Small intestine (tissue), 7 donors: ENCODE measurements at regions not wholly inside any gene's neighbourhood (a gene's known extent, or its start where the extent isn't known, plus 50 kb on each side); places are given as distances from the start of the nearest gene placed in this dataset.

Experiments used
- DNase-seq, 2 donors: peaks; one replicate each; pipeline versions ENCODE4 v3.0.0 to v3.0.0-alpha.2; 2013
- FAIRE-seq: peaks from 2 replicates; lab custom pipeline; 2012; peaks lifted over from hg19 to GRCh38; lab: Jason Lieb, UNC
- H3K27ac ChIP-seq, 3 donors: one replicate each; pipeline ENCODE4 v1.5.1; 2013; ENCODE audit warnings: low read length in 2 of 3, mild to moderate bottlenecking in 2 of 3, control low read depth in 1 of 3, inconsistent platforms in 1 of 3, low read depth in 1 of 3, moderate library complexity in 1 of 3
- H3K27me3 ChIP-seq, 3 donors: one replicate each; pipeline ENCODE4 v1.6.1; 2013; ENCODE audit warnings: low read length in 3 of 3, inconsistent platforms in 1 of 3; ENCODE audit not compliant: control insufficient read depth in 3 of 3, insufficient read depth in 3 of 3
- H3K36me3 ChIP-seq, 3 donors: one replicate each; pipeline ENCODE4 v1.6.1; 2013; ENCODE audit warnings: low read length in 3 of 3, inconsistent platforms in 1 of 3, low read depth in 1 of 3, mild to moderate bottlenecking in 1 of 3, moderate library complexity in 1 of 3; ENCODE audit not compliant: control insufficient read depth in 3 of 3, insufficient read depth in 2 of 3
- H3K4me1 ChIP-seq, 3 donors: one replicate each; pipeline ENCODE4 v1.6.1; 2013; ENCODE audit warnings: low read length in 2 of 3, inconsistent platforms in 1 of 3, low read depth in 1 of 3, mild to moderate bottlenecking in 1 of 3, moderate library complexity in 1 of 3; ENCODE audit not compliant: control insufficient read depth in 3 of 3, insufficient read depth in 2 of 3
- H3K4me3 ChIP-seq, 3 donors: one replicate each; pipeline ENCODE4 v1.5.1; 2013; ENCODE audit warnings: low read length in 3 of 3, control low read depth in 1 of 3, inconsistent platforms in 1 of 3, low read depth in 1 of 3, mild to moderate bottlenecking in 1 of 3, moderate library complexity in 1 of 3
- H3K9me3 ChIP-seq, 2 donors: one replicate each; pipeline ENCODE4 v1.6.1; 2013; ENCODE audit warnings: low read depth in 1 of 2, low read length in 1 of 2; ENCODE audit not compliant: control insufficient read depth in 2 of 2, insufficient read depth in 1 of 2
- WGBS, 3 donors: extraction: QIAGEN DNeasy Blood & Tissue Kit; methylation state at CpG; one replicate each; pipeline ENCODE4 v1.1.7; 2013; 5-methylcytosine and 5-hydroxymethylcytosine counted together
- donor health status: healthy with polysubstance abuse.
- donor health status: control.
- donor health status: control.
- donor health status: Bipolar disorder and iron deficiency.
- donor health status: healthy.

DNA sequence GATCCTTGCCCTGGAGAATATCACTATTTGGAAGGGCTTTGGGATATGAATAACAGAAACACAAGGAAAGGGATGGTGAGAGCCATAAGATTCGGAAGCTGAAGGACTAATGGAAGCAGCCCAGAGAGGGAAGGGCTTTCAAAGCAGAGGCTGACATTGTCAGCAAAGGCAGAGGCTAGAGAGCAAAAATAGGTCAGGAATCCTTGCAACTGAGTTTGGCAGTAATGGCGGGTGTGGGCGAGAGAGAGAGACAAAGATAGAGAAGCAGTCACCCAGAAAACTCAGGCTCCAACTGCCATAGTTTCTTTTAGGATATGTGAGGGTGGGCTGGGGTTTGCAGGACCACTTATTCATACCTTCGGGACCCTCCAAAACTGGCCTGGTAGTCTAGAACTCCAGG is 248.6 kb downstream of the OPA1 start:
- Histone ChIP-seq H3K4me1 (peaks cover 4 to 62% (median 19%) of the 10 kb centered on the region in 3 donors), H3K4me3 (no peak overlapping the region), H3K36me3 (no peaks in the 10 kb centered on the region), H3K9me3 (peaks cover 0 to 7% of the 10 kb centered on the region in 2 donors), H3K27ac (peak overlapping the region in 2 of 3 donors; percentile 94 to 98), H3K27me3 (no peaks in the 10 kb centered on the region)
- FAIRE-seq (no peak), DNase-seq (no peak)
- 82 to 97% (median 83%) methylated on average over 4 of the region's 4 CpGs for WGBS, 3 donors

- WGBS, 3 donors = 52 to 70% (median 70%) methylated on average over 16 of the region's 16 CpGs
- peaks cover 0 to 7% of the 10 kb centered on the region in 2 donors for H3K9me3 ChIP-seq
- no peaks in the 10 kb centered on the region for H3K27me3 ChIP-seq
- H3K36me3 ChIP-seq = no peaks in the 10 kb centered on the region
- FAIRE-seq (no peak), DNase-seq (peak; percentile 42 to 56)
- H3K27ac ChIP-seq = peak overlapping the region; percentile 94 to 99 (median 98)
- H3K4me1 ChIP-seq = peaks cover 4 to 62% (median 21%) of the 10 kb centered on the region in 3 donors
- H3K4me3 ChIP-seq = peak overlapping the region in 1 of 3 donors; percentile 11
Observed at GRCh38 chr3:193842029-193842798, 249.2 kb downstream of the OPA1 start.

- H3K27ac ChIP-seq = peak overlapping the region; percentile 94 to 99 (median 98)
- peak overlapping the region in 1 of 3 donors; percentile 11 for H3K4me3 ChIP-seq
- no peaks in the 10 kb centered on the region for H3K27me3 ChIP-seq
- peaks cover 4 to 67% (median 21%) of the 10 kb centered on the region in 3 donors for H3K4me1 ChIP-seq
- H3K9me3 ChIP-seq = peaks cover 0 to 7% of the 10 kb centered on the region in 2 donors
- 81 to 84% (median 82%) methylated on average over 13 of the region's 13 CpGs for WGBS, 3 donors
- FAIRE-seq (no peak), DNase-seq (no peak)
- H3K36me3 ChIP-seq = no peaks in the 10 kb centered on the region
Observed at GRCh38 chr3:193842832-193843473, 249.9 kb downstream of the OPA1 start.

- peaks cover 0 to 8% of the 10 kb centered on the region in 2 donors for H3K9me3 ChIP-seq
- DNase-seq = peak; percentile 92 to 97
- H3K4me1 ChIP-seq = peaks cover 4 to 68% (median 21%) of the 10 kb centered on the region in 3 donors
- FAIRE-seq = peak; percentile 51
- 19 to 65% (median 34%) methylated on average over 5 of the region's 5 CpGs for WGBS, 3 donors
- H3K36me3 ChIP-seq = no peaks in the 10 kb centered on the region
- H3K27me3 ChIP-seq = no peaks in the 10 kb centered on the region
- H3K27ac ChIP-seq = peak overlapping the region; percentile 94 to 99 (median 98)
- H3K4me3 ChIP-seq = no peak overlapping the region
Observed at GRCh38 chr3:193843474-193844301, 250.7 kb downstream of the OPA1 start.

DNA sequence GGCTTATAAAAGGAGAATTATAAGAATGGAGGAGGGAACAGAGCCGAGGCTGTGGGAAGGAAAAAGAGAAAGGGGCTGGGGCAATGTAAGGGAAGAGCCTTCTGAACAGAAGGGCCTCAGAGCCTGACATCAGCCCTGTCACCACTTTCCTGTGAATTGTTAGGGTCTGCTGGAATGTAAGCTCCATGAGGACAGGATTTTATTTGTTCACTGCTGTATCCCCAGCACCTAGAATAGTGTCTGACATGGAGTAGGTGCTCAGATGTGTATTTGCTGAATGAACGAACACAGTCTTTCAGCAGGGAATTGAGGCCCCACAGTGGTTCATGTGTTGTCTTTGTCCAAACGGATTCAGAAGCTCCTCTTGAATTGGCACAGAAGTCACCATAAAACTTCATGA is 251.5 kb downstream of the OPA1 start:
- H3K4me3 ChIP-seq = no peak overlapping the region
- FAIRE-seq (no peak), DNase-seq (no peak)
- H3K9me3 ChIP-seq = peaks cover 0 to 11% of the 10 kb centered on the region in 2 donors
- peaks cover 4 to 68% (median 21%) of the 10 kb centered on the region in 3 donors for H3K4me1 ChIP-seq
- H3K27ac ChIP-seq = peak overlapping the region; percentile 73 to 98 (median 87)
- no peaks in the 10 kb centered on the region for H3K36me3 ChIP-seq
- H3K27me3 ChIP-seq = no peaks in the 10 kb centered on the region
- WGBS, 3 donors = 59 to 71% (median 65%) methylated on average over 3 of the region's 3 CpGs

DNA sequence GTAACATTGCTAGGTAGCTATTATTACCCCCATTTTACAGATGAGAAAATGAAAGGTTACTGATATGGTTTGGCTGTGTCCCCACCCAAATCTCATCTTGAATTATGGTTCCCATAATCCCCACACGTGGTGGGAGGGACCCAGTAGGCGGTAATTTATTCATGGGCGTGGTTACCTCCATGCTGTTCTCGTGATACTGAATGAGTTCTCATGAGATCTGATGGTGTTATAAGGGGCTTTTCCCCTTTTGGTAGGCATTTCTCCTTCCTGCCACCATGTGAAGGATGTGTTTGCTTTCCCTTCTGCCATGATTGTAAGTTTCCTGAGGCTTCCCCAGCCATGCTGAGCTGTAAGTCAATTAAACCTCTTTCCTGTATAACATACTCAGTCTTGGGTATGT is 252.1 kb downstream of the OPA1 start:
- DNase-seq (no peak), FAIRE-seq (no peak)
- 67 to 84% (median 73%) methylated on average over 4 of the region's 4 CpGs for WGBS, 3 donors
- Histone ChIP-seq H3K27me3 (no peaks in the 10 kb centered on the region), H3K4me1 (peaks cover 4 to 68% (median 21%) of the 10 kb centered on the region in 3 donors), H3K27ac (peak overlapping the region in 1 of 3 donors; percentile 98), H3K4me3 (no peak overlapping the region), H3K9me3 (peaks cover 0 to 11% of the 10 kb centered on the region in 2 donors), H3K36me3 (no peaks in the 10 kb centered on the region)

- H3K4me3 ChIP-seq = no peak overlapping the region
- no peaks in the 10 kb centered on the region for H3K27me3 ChIP-seq
- FAIRE-seq = no peak
- DNase-seq = no peak
- WGBS, 3 donors = 83 to 92% (median 87%) methylated on average over 2 of the region's 2 CpGs
- peak overlapping the region in 2 of 3 donors; percentile 36 to 75 for H3K27ac ChIP-seq
- H3K4me1 ChIP-seq = peaks cover 2 to 61% (median 21%) of the 10 kb centered on the region in 3 donors
- no peaks in the 10 kb centered on the region for H3K36me3 ChIP-seq
- peaks cover 0 to 11% of the 10 kb centered on the region in 2 donors for H3K9me3 ChIP-seq
Observed at GRCh38 chr3:193846569-193846968, 253.6 kb downstream of the OPA1 start.

DNA sequence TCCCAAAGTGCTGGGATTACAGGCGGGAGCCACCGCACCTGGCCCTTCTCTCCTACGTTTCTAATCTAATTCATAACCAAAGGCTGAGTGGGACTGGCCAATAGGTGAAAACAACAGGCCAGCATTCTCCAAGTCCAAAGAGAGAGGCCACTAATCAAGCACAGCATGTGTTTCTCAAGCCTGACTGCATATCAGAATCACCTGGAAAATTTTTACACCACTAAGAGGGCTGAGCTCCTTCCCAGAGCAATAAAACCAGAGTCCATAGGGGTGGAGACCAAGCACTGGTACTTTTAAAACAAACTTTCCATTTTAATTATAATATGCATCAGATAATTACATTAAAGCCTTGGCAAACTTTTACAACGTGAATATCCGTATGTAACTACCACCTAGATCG is 254.4 kb downstream of the OPA1 start:
- Histone ChIP-seq H3K4me3 (no peak overlapping the region), H3K9me3 (peaks cover 0 to 11% of the 10 kb centered on the region in 2 donors), H3K36me3 (no peaks in the 10 kb centered on the region), H3K27ac (peak overlapping the region; percentile 28 to 75 (median 60)), H3K27me3 (no peaks in the 10 kb centered on the region), H3K4me1 (peaks cover 4 to 58% (median 17%) of the 10 kb centered on the region in 3 donors)
- WGBS, 3 donors = 16 to 70% (median 32%) methylated on average over 6 of the region's 6 CpGs
- DNase-seq (peak; percentile 77 to 92), FAIRE-seq (no peak)
